HG03045 (cell line): ENCODE measurements at regions not wholly inside any gene's neighbourhood (a gene's known extent, or its start where the extent isn't known, plus 50 kb on each side); places are given as distances from the start of the nearest gene placed in this dataset.
"Not testable (repeated sequence)": the region's sequence is repeated elsewhere in the genome, so short reads cannot be mapped to it uniquely, and the experiment has no call there.

Experiments used
- ATAC-seq: cut with Tn5 transposase; IDR thresholded peaks from one replicate; pipeline ENCODE4 v1.9.1; 2021; ENCODE audit warnings: mild to moderate bottlenecking, moderate library complexity; ENCODE audit not compliant: unreplicated experiment

GRCh38 chr1:163970699-163971098, 588.3 kb upstream of the PBX1 start:
- ATAC-seq, result no peak

DNA sequence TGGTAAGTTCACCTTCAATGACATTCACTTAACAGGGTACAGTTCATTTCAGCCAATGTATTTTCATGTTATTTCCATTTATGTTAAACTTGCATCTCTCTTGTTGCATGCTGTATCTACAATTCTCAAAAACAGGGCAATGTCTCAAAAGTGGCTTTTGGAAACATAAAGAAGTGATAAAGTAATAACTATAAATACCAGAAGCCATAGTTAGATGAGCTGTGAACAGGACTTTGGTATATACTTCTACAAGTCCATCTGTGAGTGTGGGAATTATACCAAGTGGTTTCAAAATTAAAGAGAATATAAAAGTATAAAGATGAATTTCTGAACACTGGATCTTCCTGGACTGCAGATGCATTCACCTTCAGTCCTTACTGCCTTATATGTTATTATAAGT, 585.4 kb upstream of the PBX1 start:
- ATAC-seq, result no peak

GRCh38 chr1:163974120-163974519, 584.9 kb upstream of the PBX1 start:
- no peak for ATAC-seq

DNA sequence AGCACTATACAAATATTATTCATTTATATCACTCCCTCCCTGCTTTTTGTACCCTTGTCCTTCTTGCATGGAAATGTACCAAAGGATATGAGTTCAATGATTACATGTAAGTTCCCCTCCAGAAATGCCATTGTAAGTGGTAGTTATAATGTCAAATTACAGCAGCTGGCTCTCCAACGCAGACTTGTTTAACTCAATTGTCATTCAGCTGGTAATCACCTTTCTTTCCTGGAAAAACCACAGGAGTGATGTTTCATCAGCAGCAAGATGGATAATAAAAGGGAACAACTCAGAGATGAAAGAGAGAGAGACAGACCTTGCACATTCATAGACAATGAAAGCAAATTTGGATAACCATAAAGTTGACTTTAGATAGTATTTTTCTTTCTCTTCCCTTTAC, 578.6 kb upstream of the PBX1 start:
- ATAC-seq, result no peak

DNA sequence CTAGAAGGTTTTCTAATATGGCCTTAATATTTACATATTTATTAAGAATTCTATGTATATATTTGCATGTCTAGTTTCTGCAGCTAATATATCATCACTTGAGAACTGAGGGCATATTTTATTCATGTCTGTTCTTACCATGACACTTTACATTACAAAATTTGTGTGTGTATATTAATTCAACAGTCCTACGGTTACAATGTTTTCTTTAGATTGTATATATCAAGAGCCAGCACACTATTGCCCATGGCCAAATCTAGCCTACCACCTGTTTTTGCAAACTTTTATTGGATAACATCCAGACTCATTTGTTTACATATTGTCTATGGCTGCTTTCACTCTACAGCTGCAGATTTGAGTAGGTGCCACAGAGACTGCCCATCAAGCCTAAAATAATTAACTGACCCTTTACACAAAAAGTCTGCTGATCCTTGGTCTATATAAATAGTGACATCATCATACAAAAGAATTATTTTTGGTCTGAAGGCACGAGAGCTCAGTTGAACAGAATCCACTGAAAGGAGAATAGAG, 577.4 kb upstream of the PBX1 start:
- ATAC-seq, result no peak

DNA sequence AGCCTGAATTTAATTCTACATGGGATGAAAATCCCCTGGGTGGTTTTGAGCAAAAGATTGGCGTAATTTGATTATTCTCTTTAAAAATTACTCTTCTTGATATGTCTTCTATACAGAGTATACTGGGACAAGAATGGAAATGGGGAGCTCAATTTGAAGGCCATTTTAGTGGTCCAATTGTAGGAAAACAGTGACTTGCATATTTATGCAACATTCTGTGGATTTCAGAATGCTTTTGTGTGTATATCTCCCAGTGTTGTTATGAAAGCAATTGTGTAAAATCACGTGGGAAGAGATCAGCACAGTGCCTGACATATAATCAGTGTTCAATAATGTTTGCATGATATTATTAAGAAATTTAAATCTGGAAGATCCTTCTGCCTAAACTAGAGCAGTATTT, 575.9 kb upstream of the PBX1 start:
- ATAC-seq, result no peak

DNA sequence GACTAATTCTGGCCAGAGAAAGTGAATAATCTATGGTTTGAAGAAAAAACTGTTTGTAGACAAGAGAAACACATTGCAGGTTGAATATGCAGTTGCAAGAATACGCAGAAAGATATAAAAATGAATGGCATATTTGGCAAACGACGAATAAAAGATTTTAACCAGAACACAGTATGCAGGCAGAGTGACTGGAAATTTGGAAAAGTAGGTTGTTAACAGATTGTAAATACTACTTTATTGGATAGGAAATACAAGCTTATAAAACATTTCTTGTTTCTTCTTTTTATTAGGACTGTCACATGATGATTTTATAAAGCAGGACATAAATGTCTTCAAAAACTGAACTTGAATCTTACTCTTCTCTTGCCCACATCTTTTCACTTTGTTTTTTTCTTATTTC, 573.3 kb upstream of the PBX1 start:
- no peak for ATAC-seq

DNA sequence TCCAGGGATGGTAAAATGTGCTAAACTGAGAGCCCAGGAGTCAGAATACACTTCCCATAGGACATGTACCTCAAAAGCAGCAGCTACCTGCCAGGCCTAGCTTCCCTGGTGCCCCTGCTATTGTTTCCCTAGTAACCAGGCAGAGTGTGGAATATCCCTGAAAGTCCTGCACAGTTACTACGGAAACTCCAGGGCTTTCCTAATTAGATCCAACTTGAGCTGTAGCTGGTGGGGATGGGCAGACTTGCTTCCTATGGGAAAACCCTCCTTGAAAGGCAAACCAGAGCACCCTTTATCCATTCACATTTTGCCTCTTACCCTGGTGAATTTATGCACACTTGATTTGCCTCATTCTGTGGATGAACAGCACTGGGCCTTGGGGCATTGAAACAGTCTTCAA, 559.9 kb upstream of the PBX1 start:
- no peak for ATAC-seq

DNA sequence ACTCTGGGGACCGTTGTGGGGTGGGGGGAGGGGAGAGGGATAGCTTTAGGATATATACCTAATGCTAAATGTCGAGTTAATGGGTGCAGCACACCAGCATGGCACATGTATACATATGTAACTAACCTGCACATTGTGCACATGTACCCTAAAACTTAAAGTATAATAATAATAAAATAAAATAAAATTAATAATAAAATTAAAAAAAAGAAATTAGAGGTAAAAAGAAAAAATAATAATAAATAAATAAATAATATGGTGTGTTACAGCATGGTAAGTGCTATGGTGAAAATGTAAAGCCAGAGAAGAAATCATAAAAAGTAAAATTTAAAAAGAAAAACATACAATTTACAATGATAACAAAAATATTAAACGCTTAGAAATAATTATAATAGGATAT, 552.8 kb upstream of the PBX1 start:
- not testable (repeated sequence) for ATAC-seq

DNA sequence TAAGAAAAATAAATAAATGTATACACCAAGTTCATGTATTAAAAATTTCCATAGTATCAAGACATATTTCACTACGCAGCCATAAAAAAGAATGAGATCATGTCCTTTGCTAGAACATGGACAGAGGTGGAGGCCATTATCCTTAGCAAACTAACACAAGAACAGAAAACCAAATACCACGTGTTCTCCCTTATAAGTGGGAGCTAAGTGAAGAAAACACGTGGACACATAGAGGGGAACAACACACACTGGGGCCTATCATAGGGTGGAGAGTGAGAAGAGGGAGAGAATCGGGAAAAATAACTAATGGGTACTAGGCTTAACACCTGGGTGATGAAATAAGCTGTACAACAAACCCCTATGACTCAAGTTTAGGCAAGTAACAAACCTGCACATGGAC, 552.4 kb upstream of the PBX1 start:
- no peak for ATAC-seq

DNA sequence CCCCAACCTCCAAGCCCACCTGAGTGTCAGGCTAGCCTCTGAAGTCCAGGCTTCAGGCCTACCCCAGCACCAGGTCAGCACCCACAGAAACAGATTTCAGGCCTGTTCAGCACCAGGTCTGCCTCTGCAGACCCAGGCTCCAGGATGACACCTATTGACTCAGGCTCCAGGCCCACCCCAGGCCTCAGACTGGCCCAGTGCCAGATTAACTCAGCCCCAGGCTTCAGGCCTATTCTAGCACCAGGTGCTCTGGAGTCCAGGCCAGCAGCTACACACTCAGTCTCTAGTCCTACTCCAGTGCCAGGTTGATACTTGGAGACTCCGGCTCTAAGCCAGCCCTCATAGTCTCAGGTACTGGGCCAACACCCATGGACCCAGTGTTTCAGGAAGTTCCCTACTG, 541.7 kb upstream of the PBX1 start:
- ATAC-seq, result no peak

GRCh38 chr1:164020391-164020790, 538.6 kb upstream of the PBX1 start:
- no peak for ATAC-seq

DNA sequence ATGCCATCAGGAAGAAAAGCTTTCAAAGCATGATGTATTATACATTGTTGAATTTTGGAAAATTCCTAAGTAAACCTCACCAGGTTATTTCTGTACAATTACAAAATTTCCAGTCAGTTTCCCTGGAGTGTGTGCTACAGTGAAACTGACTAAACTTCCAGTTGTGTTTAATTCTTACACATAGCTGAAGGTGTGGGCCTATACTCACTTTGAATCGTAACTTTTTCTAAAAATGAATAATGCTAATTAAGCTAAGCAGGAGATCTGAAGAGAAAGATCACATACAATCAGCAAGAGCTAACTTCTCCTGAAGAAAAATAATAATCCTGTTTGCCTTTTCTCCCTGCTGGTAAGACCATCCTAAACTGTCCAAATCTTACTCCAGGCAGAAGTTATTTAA, 537.2 kb upstream of the PBX1 start:
- no peak for ATAC-seq

- no peak for ATAC-seq
Observed at GRCh38 chr1:164033782-164034181, 525.2 kb upstream of the PBX1 start.

DNA sequence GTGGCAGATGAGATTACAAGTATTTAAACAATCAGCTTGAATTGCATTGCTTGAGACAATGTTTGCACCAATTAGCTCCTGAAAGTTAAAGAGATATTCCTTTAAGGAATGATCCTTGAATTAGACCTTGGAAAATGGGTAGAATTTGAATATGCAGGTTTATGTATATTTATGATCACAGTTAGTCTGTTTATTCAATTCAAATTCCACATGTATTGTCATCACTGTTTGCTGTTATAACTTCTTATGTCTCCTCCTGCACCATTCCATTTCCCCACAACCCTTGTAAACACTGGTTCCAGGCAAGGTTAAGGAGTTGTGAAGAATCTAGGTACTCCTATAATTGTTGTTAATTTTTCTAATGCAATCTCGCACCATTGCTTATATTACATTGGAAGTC, 518.2 kb upstream of the PBX1 start:
- ATAC-seq, result no peak

DNA sequence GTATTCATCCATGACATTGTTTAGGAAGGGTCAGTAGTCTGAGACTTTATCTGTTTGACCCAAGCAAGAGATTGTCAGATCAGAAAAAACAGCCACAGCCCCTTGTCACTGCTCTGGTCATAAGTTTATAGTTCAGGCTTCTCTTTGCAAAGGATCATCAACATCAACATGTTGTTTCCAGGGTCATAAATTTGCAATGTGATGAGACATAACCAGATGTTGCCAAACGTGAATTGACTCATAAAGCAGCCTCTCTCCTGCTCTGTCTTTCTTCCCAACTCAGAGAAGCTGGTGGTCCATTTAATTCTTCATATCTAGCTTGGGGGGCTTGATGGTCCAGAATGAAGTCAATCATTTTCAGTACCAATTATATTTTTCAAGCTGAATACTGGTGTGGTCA, 507.2 kb upstream of the PBX1 start:
- no peak for ATAC-seq

- ATAC-seq, result no peak
Observed at GRCh38 chr1:164054331-164054730, 504.7 kb upstream of the PBX1 start.

- ATAC-seq, result no peak
Observed at GRCh38 chr1:164058198-164058597, 500.8 kb upstream of the PBX1 start.

DNA sequence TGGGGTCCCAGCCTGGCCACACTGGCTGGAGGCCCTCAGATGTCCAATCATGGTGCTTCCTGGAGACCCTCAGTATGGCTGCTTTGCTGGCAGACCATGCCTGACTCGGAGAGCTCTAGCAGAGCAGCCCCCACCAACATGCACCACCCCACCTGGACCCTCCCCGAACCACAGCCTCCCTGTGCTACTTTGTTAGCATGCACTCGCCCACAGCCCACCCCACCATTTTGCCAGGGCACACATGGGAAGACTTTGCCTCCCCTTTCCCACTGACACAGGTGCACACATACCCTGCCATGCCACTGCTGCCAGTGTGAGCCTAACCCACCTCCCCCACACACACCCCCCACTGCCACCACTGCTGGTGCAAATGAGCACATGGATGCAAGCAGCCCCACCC, 497.5 kb upstream of the PBX1 start:
- ATAC-seq, result no peak

GRCh38 chr1:164064501-164064900, 494.5 kb upstream of the PBX1 start:
- no peak for ATAC-seq

- ATAC-seq, result no peak
Observed at GRCh38 chr1:164071288-164071687, 487.7 kb upstream of the PBX1 start.

DNA sequence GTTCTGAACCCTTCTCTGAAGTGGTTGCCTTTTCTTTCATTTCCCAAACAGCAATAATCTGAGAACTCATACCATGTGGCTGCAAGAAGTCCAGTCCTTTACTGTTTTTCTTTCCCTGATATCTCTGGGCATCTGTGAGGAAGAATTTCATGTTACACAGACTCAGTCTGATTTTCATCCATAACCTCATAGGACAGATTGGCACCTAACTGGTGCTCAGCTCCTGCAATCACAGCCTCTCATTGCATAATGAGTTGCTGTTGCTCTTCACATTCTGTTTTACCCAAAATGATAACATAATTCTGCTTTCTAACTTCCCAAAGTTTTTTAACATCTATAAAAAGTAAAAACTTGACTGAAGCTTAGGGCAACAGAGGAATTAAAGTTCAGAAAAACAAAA, 472.2 kb upstream of the PBX1 start:
- no peak for ATAC-seq

GRCh38 chr1:164087906-164088453, 471.0 kb upstream of the PBX1 start:
- no peak for ATAC-seq
